WTC11 (cell line): ENCODE measurements at regions not wholly inside any gene's neighbourhood (a gene's known extent, or its start where the extent isn't known, plus 50 kb on each side); places are given as distances from the start of the nearest gene placed in this dataset.

Source experiments
- ATAC-seq: fragments of 200-7000 bp; cut with Tn5 transposase; 2 replicates; pipeline ENCODE4 v1.10.0; 2021; ENCODE audit warnings: mild to moderate bottlenecking, moderate library complexity
- CTCF ChIA-PET: fragments of 300-600 bp; sonication (Branson Sonifier 250); formaldehyde crosslinking; loops from one replicate; lab custom pipeline; 2021; ENCODE audit warnings: antibody characterized with exemption; lab: Charles Lee
- POLR2A ChIA-PET: fragments of 350-600 bp; sonication (Branson Sonifier 250); formaldehyde crosslinking; loops from one replicate; lab custom pipeline; 2021; ENCODE audit warnings: antibody characterized with exemption; lab: Charles Lee
- DNase-seq: peaks from one replicate; pipeline ENCODE4 v3.0.0; 2021; ENCODE audit warnings: low spot score
- H3K27ac Mint-ChIP-seq: 2 replicates; pipeline ENCODE4 v1.8.0; 2021; ENCODE audit warnings: mixed read lengths
- H3K27me3 Mint-ChIP-seq: 2 replicates; pipeline ENCODE4 v1.8.0; 2021; ENCODE audit warnings: low read depth, mild to moderate bottlenecking, moderate library complexity, mixed read lengths
- H3K36me3 Mint-ChIP-seq: 2 replicates; pipeline ENCODE4 v1.8.0; 2021; ENCODE audit warnings: mixed read lengths
- H3K4me1 Mint-ChIP-seq: 2 replicates; pipeline ENCODE4 v1.8.0; 2022; ENCODE audit warnings: mixed read lengths
- H3K4me3 Mint-ChIP-seq: 2 replicates; pipeline ENCODE4 v1.8.0; 2021; ENCODE audit warnings: mild to moderate bottlenecking, moderate library complexity, mixed read lengths
- H3K9me3 Mint-ChIP-seq: 2 replicates; pipeline ENCODE4 v1.8.0; 2021; ENCODE audit warnings: mixed read lengths
- ARID4B ChIP-seq: sonication (generic); formaldehyde crosslinking; IDR thresholded peaks from 2 replicates; pipeline ENCODE4 v1.8.0; 2023; ENCODE audit warnings: missing genetic modification reagents, mild to moderate bottlenecking, borderline replicate concordance
- ATF2 ChIP-seq: sonication (generic); formaldehyde crosslinking; IDR thresholded peaks from 2 replicates; pipeline ENCODE4 v1.8.1; 2022; ENCODE audit warnings: low read depth, missing genetic modification reagents, borderline replicate concordance
- CDX4 ChIP-seq: fragments of 250-450 bp; sonication (Bioruptor Pico); IDR thresholded peaks from 2 replicates; pipeline ENCODE4 v1.9.0; 2021; ENCODE audit warnings: moderate library complexity, mild to moderate bottlenecking, inconsistent platforms, borderline replicate concordance
- CTCF ChIP-seq: fragments of 200-600 bp; IDR thresholded peaks from 2 replicates; pipeline ENCODE4 v1.8.0; 2022; ENCODE audit warnings: antibody characterized with exemption
- E2F4 ChIP-seq: sonication (generic); formaldehyde crosslinking; IDR thresholded peaks from 2 replicates; pipeline ENCODE4 v1.8.1; 2022; ENCODE audit warnings: low read depth, mild to moderate bottlenecking, moderate library complexity, missing genetic modification reagents, borderline replicate concordance
- FOXP4 ChIP-seq: sonication (generic); formaldehyde crosslinking; IDR thresholded peaks from 2 replicates; pipeline ENCODE4 v1.8.0; 2022; ENCODE audit warnings: mild to moderate bottlenecking, missing genetic modification reagents
- GTF2I ChIP-seq: fragments of 250-450 bp; sonication (Bioruptor Pico); conservative IDR thresholded peaks from 2 replicates; pipeline ENCODE4 v1.4.0; 2021; ENCODE audit warnings: mild to moderate bottlenecking
- IRF1 ChIP-seq: sonication (generic); formaldehyde crosslinking; IDR thresholded peaks from 2 replicates; pipeline ENCODE4 v1.8.0; 2023; ENCODE audit warnings: missing genetic modification reagents
- NFE2L1 ChIP-seq: sonication (generic); formaldehyde crosslinking; IDR thresholded peaks from 2 replicates; pipeline ENCODE4 v1.8.1; 2023; ENCODE audit warnings: missing genetic modification reagents
- SMAD3 ChIP-seq: sonication (generic); formaldehyde crosslinking; IDR thresholded peaks from 2 replicates; pipeline ENCODE4 v1.8.0; 2022; ENCODE audit warnings: missing genetic modification reagents, mild to moderate bottlenecking, borderline replicate concordance
- USF2 ChIP-seq: sonication (generic); formaldehyde crosslinking; IDR thresholded peaks from 2 replicates; pipeline ENCODE4 v1.8.1; 2023; ENCODE audit warnings: mild to moderate bottlenecking, missing genetic modification reagents, moderate library complexity
- ZBTB43 ChIP-seq: sonication (generic); formaldehyde crosslinking; IDR thresholded peaks from 2 replicates; pipeline ENCODE4 v1.8.1; 2023; ENCODE audit warnings: mild to moderate bottlenecking, missing genetic modification reagents
- ZNF416 ChIP-seq: fragments of 250-450 bp; sonication (Bioruptor Pico); IDR thresholded peaks from 2 replicates; pipeline ENCODE4 v1.9.0; 2021; ENCODE audit warnings: mild to moderate bottlenecking, inconsistent platforms
- ZNF425 ChIP-seq: fragments of 250-450 bp; sonication (Bioruptor Pico); conservative IDR thresholded peaks from 2 replicates; pipeline ENCODE4 v1.9.0; 2021; ENCODE audit warnings: mild to moderate bottlenecking
- ZNF671 ChIP-seq: fragments of 250-450 bp; sonication (Bioruptor Pico); IDR thresholded peaks from 2 replicates; pipeline ENCODE4 v1.8.0; 2021; ENCODE audit warnings: mild to moderate bottlenecking
- ZSCAN18 ChIP-seq: fragments of 250-450 bp; sonication (Bioruptor Pico); IDR thresholded peaks from 2 replicates; pipeline ENCODE4 v2.1.2; 2022; ENCODE audit warnings: mild to moderate bottlenecking, moderate library complexity

- H3K9me3 Mint-ChIP-seq, result no peaks in the 10 kb centered on the region
- no peak overlapping the region for H3K27ac Mint-ChIP-seq
- peaks cover 4% of the 10 kb centered on the region; the same call in 1 of the 2 replicates for H3K4me1 Mint-ChIP-seq
- no peaks in the 10 kb centered on the region for H3K36me3 Mint-ChIP-seq
- DNase-seq (no peak), ATAC-seq (no peak)
- H3K4me3 Mint-ChIP-seq, result no peak overlapping the region
- POLR2A ChIA-PET, result no interaction called here
- TF ChIP-seq IRF1 (CRISPR knock-in tag) (no peak), SMAD3 (CRISPR knock-in tag) (no peak), GTF2I (no peak), USF2 (CRISPR knock-in tag) (no peak), NFE2L1 (CRISPR knock-in tag) (no peak), ZNF416 (no peak), ZNF425 (no peak), CDX4 (CRISPR knock-in tag) (no peak)
- CTCF ChIA-PET, result interaction anchor here (1.3 kb wide), 1 partner anchor 453 kb away, joined by 3 read pairs; no protein-coding TSS in a partner anchor
- no peaks in the 10 kb centered on the region for H3K27me3 Mint-ChIP-seq
Measured at GRCh38 chr10:28236591-28236990, 66.3 kb downstream of the MPP7 start.

GRCh38 chr10:28220811-28221210 lies 82.1 kb downstream of the MPP7 start:
- DNase-seq (no peak), ATAC-seq (no peak)
- Mint-ChIP-seq H3K4me1 (peaks cover 25% of the 10 kb centered on the region), H3K4me3 (no peak overlapping the region), H3K36me3 (no peaks in the 10 kb centered on the region), H3K27me3 (no peaks in the 10 kb centered on the region), H3K9me3 (no peaks in the 10 kb centered on the region; the same call in 1 of the 2 replicates), H3K27ac (no peak overlapping the region)
- POLR2A ChIA-PET, result no interaction called here
- CTCF ChIA-PET, result no interaction called here
- TF ChIP-seq FOXP4 (CRISPR knock-in tag), result no peak
- TF ChIP-seq ZSCAN18 (CRISPR knock-in tag), result no peak
- no peak for TF ChIP-seq ATF2
- no peak for TF ChIP-seq ZNF671 (CRISPR knock-in tag)
- TF ChIP-seq ARID4B, result no peak
- no peak for TF ChIP-seq CTCF
- TF ChIP-seq E2F4 (CRISPR knock-in tag), result no peak
- TF ChIP-seq ZBTB43 (CRISPR knock-in tag), result no peak
